T-helper 1 cell (primary cell): ENCODE measurements at regions not wholly inside any gene's neighbourhood (a gene's known extent, or its start where the extent isn't known, plus 50 kb on each side); places are given as distances from the start of the nearest gene placed in this dataset.
"Not testable (repeated sequence)": the region's sequence is repeated elsewhere in the genome, so short reads cannot be mapped to it uniquely, and the experiment has no call there.

Experiments
- DNase-seq, 5 donors: peaks; one replicate each; pipeline ENCODE4 v3.0.0-alpha.2; 2012 to 2020

GRCh38 chr5:101160002-101160401, 256.9 kb upstream of the ST8SIA4 start:
- no peak for DNase-seq

GRCh38 chr5:101159006-101159405, 255.9 kb upstream of the ST8SIA4 start:
- no peak for DNase-seq

- no peak for DNase-seq
Observed at GRCh38 chr5:101153526-101153925, 250.4 kb upstream of the ST8SIA4 start.

GRCh38 chr5:101143526-101143925, 240.4 kb upstream of the ST8SIA4 start:
- no peak for DNase-seq

- no peak for DNase-seq
Observed at GRCh38 chr5:101142102-101142501, 239.0 kb upstream of the ST8SIA4 start.

- DNase-seq: no peak
Observed at GRCh38 chr5:101136454-101136853, 233.4 kb upstream of the ST8SIA4 start.

- DNase-seq: no peak
Observed at GRCh38 chr5:101123363-101123762, 220.3 kb upstream of the ST8SIA4 start.

- DNase-seq: no peak
Observed at GRCh38 chr5:101112645-101113044, 209.6 kb upstream of the ST8SIA4 start.

- no peak for DNase-seq
Observed at GRCh38 chr5:101103874-101104273, 200.8 kb upstream of the ST8SIA4 start.

- no peak for DNase-seq
Observed at GRCh38 chr5:101102506-101102905, 199.4 kb upstream of the ST8SIA4 start.

- DNase-seq: no peak
Observed at GRCh38 chr5:101091902-101092301, 188.8 kb upstream of the ST8SIA4 start.

GRCh38 chr5:101084353-101084752, 181.3 kb upstream of the ST8SIA4 start:
- DNase-seq: no peak

- no peak for DNase-seq
Observed at GRCh38 chr5:101080462-101081240, 177.6 kb upstream of the ST8SIA4 start.

- DNase-seq: no peak
Observed at GRCh38 chr5:101068298-101068697, 165.2 kb upstream of the ST8SIA4 start.

GRCh38 chr5:101067429-101067828, 164.3 kb upstream of the ST8SIA4 start:
- no peak for DNase-seq

- no peak for DNase-seq
Observed at GRCh38 chr5:101062902-101063301, 159.8 kb upstream of the ST8SIA4 start.

- no peak for DNase-seq
Observed at GRCh38 chr5:101047181-101047580, 144.1 kb upstream of the ST8SIA4 start.

- peak in 1 of 5 donors; percentile 5 for DNase-seq
Observed at GRCh38 chr5:101045689-101046088, 142.6 kb upstream of the ST8SIA4 start.

GRCh38 chr5:101040002-101040401, 136.9 kb upstream of the ST8SIA4 start:
- DNase-seq: not testable (repeated sequence)

GRCh38 chr5:101036778-101037177, 133.7 kb upstream of the ST8SIA4 start:
- no peak for DNase-seq

- no peak for DNase-seq
Observed at GRCh38 chr5:101035425-101035824, 132.3 kb upstream of the ST8SIA4 start.

GRCh38 chr5:101024299-101024698, 121.2 kb upstream of the ST8SIA4 start:
- DNase-seq: no peak

- DNase-seq: no peak
Observed at GRCh38 chr5:101018299-101018698, 115.2 kb upstream of the ST8SIA4 start.

- DNase-seq: no peak
Observed at GRCh38 chr5:101012880-101013279, 109.8 kb upstream of the ST8SIA4 start.
